Pancreas (tissue), 10 donors: ENCODE measurements at regions not wholly inside any gene's neighbourhood (a gene's known extent, or its start where the extent isn't known, plus 50 kb on each side); places are given as distances from the start of the nearest gene placed in this dataset.

Experiments
- ATAC-seq, 4 donors: fragments of 200-7000 bp; cut with Tn5 transposase; one replicate each; pipeline versions ENCODE4 v1.8.0 to v1.9.1; 2020; ENCODE audit warnings: mild to moderate bottlenecking in 4 of 4, moderate library complexity in 4 of 4
- DNase-seq, 6 donors: peaks; one replicate each; pipeline ENCODE4 v3.0.0-alpha.2; 2020
- FAIRE-seq: peaks from 2 replicates; lab custom pipeline; 2012; peaks lifted over from hg19 to GRCh38; lab: Jason Lieb, UNC
- H3K27ac ChIP-seq, 4 donors: fragments of 200-600 bp; sonication (generic); 1 replicate in 3 of 4; 2 replicates in 1 of 4; pipeline versions ENCODE4 v1.5.0 to v1.8.0; 2020
- H3K27me3 ChIP-seq, 4 donors: fragments of 200-600 bp; one replicate each; pipeline ENCODE4 v1.8.0; 2021
- H3K36me3 ChIP-seq, 3 donors: fragments of 200-600 bp; sonication (generic) in 1 of 3; one replicate each; pipeline versions ENCODE4 v1.5.0 to v1.8.0; 2020 to 2021
- H3K4me1 ChIP-seq, 3 donors: fragments of 200-600 bp; one replicate each; pipeline ENCODE4 v1.8.0; 2021
- H3K4me3 ChIP-seq, 4 donors: fragments of 200-600 bp; sonication (generic) in 2 of 4; one replicate each; pipeline versions ENCODE4 v1.5.0 to v1.8.0; 2020 to 2021
- H3K9me3 ChIP-seq, 4 donors: fragments of 200-600 bp; one replicate each; pipeline ENCODE4 v1.8.0; 2021
- WGBS, 2 donors: extraction: QIAGEN DNeasy Blood & Tissue Kit; methylation state at CpG; one replicate each; pipeline ENCODE4 v1.1.7; 2013; 5-methylcytosine and 5-hydroxymethylcytosine counted together
- intact Hi-C, 3 donors: fragments of 100-400 bp; cut with DNase I; formaldehyde crosslinking; loops; one replicate each; pipeline versions ENCODE4 v1.11.1 to v1.14.2; 2022
- TF ChIP-seq, protein P1 (sequence below), 4 donors: fragments of 200-600 bp; sonication (generic) in 3 of 4; IDR thresholded peaks; one replicate each; pipeline versions ENCODE4 v1.5.0 to v1.8.0; 2021; ENCODE audit warnings: antibody characterized with exemption in 4 of 4
- donor health status: healthy with polysubstance abuse.
- donor health status: DM: no; HTN: no; CAD: no; lungs with moderate emphysema.
- donor health status: DM: no; HTN: no; CAD: no.
- donor health status: control.
- donor health status: control.
- donor health status: Bipolar disorder and iron deficiency.
- donor health status: DM: yes; HTN: yes; CAD: no.
- donor health status: DM: no; HTN: no; CAD: no.
- donor health status: DM: no; HTN: no; CAD: no.
- donor health status: DM: yes; HTN: yes; CAD: no.

DNA sequence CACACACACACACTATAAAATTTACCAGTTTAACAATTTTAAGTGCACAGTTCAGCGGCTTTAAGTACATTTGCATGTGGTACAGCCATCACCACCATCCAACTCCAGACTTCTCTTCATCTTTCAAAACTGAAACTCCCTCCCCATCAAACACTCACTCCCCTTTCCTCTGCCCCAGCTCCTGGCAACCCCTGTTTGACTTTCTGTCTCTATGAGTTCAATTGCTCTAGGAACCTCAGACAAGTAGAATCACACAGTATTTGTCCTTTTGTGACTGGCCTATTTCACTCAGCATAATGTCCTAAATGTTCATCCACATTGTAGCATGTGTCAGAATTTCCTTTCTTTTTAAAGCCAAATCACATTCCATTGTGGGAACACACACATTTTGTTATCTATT, 302.8 kb upstream of the FOXQ1 start:
- Histone ChIP-seq H3K36me3 (no peaks in the 10 kb centered on the region), H3K27ac (no peak overlapping the region), H3K4me3 (no peak overlapping the region), H3K4me1 (no peaks in the 10 kb centered on the region), H3K27me3 (no peaks in the 10 kb centered on the region), H3K9me3 (no peaks in the 10 kb centered on the region)
- WGBS, 2 donors = 95 to 96% methylated on average over 1 of the region's 1 CpG
- no peak for DNase-seq
- no peak for FAIRE-seq
- intact Hi-C loops = no loop called here
- TF ChIP-seq, protein P1, sequence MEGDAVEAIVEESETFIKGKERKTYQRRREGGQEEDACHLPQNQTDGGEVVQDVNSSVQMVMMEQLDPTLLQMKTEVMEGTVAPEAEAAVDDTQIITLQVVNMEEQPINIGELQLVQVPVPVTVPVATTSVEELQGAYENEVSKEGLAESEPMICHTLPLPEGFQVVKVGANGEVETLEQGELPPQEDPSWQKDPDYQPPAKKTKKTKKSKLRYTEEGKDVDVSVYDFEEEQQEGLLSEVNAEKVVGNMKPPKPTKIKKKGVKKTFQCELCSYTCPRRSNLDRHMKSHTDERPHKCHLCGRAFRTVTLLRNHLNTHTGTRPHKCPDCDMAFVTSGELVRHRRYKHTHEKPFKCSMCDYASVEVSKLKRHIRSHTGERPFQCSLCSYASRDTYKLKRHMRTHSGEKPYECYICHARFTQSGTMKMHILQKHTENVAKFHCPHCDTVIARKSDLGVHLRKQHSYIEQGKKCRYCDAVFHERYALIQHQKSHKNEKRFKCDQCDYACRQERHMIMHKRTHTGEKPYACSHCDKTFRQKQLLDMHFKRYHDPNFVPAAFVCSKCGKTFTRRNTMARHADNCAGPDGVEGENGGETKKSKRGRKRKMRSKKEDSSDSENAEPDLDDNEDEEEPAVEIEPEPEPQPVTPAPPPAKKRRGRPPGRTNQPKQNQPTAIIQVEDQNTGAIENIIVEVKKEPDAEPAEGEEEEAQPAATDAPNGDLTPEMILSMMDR (IDR thresholded peaks at IDR 0.05) = no peak
- peak in 1 of 4 donors; percentile 61 for ATAC-seq

DNA sequence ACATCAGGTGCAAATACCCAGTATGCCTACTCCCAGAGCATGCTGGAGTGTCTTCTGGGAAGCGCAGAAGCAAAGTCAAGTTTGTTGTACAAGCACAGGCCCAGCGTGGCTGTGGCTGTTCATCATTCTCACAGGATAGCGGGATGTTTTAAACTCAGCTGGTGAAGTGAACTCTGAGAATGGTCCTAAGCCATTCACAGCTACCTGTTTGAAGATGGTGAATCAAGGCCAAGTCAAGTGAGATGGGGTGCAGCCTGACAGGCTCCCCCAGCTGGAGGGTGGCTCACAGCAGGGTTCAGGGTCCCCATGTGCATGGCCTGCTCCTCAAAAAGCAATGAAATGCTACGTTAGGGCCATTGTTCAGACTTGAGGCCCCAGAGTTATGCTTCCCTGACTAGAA, 304.7 kb upstream of the FOXQ1 start:
- no peaks in the 10 kb centered on the region for H3K9me3 ChIP-seq
- FAIRE-seq (no peak), ATAC-seq (no peak), DNase-seq (no peak)
- H3K4me3 ChIP-seq = no peak overlapping the region
- intact Hi-C loops = no loop called here
- H3K36me3 ChIP-seq = no peaks in the 10 kb centered on the region
- no peaks in the 10 kb centered on the region for H3K27me3 ChIP-seq
- TF ChIP-seq, protein P1 (IDR thresholded peaks at IDR 0.05) = no peak
- H3K4me1 ChIP-seq = no peaks in the 10 kb centered on the region
- WGBS, 2 donors = 70 to 89% methylated on average over 4 of the region's 4 CpGs
- no peak overlapping the region for H3K27ac ChIP-seq

DNA sequence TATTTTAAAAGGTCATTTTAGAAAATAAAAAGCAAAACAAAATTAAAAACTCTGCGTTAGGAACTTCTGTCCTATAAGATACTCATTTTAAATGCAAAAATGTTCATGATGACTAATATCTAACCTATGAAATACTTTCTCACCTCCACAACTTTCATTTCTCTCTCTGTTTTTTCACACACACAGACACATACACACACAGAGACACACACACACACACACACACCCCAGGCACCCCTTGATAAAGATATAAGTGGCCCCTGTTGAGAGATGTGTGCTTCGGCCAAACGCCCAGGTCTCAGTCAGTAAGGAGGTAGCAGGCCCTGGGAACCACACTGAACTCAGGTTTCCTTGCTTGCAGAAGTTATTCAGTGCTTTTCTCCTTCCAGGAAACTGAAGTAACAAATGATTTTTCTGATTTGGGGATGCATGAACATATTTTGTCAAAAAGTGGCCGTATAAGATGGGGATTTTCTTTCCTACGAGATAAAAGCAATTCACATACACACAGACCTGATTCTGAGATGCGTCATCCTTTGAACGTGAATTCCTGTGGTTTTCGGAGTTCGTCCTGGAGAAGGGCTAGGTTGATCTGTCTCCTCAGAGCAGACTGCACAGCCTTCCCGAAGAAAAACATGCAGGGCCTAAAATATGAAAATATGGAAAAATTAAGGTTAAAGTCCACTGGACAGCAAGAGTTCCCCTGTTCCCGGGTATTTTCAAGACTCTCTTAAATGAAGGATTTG, 306.8 kb upstream of the FOXQ1 start:
- 85 to 89% methylated on average over 11 of the region's 11 CpGs for WGBS, 2 donors
- intact Hi-C loops = no loop called here
- Histone ChIP-seq H3K27ac (no peak overlapping the region), H3K4me1 (no peaks in the 10 kb centered on the region), H3K4me3 (no peak overlapping the region), H3K9me3 (no peaks in the 10 kb centered on the region), H3K27me3 (no peaks in the 10 kb centered on the region), H3K36me3 (no peaks in the 10 kb centered on the region)
- no peak for DNase-seq
- ATAC-seq = no peak
- TF ChIP-seq, protein P1 (IDR thresholded peaks at IDR 0.05) = no peak
- no peak for FAIRE-seq

DNA sequence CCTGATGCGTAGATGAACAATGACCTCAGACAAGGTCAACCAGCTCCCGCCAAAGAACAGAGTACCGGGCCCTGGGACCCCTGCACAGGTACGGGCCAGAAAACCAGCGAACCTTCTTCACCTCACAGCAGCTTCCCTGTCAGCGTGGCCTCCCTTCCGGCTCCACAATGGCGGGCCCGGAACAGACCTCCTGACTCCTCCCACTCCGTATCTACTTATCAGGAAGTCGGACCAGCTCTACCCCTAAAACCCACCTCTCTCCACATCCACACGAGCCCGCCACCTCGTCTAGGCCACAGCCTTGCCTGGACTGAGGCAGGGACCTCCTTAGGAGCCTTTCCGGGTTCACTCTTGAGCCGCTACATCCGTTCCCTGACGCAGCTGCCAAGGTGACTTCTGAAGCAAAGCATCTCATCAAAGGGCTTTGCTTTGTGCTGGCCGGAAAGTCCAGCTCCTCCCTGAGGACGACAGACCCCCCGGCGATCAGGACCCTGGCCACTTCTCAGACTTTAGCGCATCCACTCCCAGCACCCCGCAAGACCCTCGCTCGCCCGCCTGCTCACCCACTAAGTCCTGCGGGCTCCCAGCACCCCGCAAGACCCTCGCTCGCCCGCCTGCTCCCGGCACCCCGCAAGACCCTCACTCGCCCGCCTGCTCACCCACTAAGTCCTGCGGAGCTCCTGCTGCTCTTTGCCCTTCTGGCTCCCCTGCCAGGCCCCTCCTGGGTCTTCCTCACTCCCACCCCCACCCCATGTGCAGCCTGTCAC, 308.3 kb upstream of the FOXQ1 start:
- DNase-seq (peak in 1 of 6 donors; percentile 40), ATAC-seq (no peak), FAIRE-seq (no peak)
- TF ChIP-seq, protein P1 (IDR thresholded peaks at IDR 0.05) = no peak
- 94 to 96% methylated on average over 37 of the region's 37 CpGs for WGBS, 2 donors
- Histone ChIP-seq H3K27me3 (no peaks in the 10 kb centered on the region), H3K4me3 (no peak overlapping the region), H3K27ac (no peak overlapping the region), H3K4me1 (no peaks in the 10 kb centered on the region), H3K9me3 (no peaks in the 10 kb centered on the region), H3K36me3 (no peaks in the 10 kb centered on the region)
- intact Hi-C loops = no loop called here

DNA sequence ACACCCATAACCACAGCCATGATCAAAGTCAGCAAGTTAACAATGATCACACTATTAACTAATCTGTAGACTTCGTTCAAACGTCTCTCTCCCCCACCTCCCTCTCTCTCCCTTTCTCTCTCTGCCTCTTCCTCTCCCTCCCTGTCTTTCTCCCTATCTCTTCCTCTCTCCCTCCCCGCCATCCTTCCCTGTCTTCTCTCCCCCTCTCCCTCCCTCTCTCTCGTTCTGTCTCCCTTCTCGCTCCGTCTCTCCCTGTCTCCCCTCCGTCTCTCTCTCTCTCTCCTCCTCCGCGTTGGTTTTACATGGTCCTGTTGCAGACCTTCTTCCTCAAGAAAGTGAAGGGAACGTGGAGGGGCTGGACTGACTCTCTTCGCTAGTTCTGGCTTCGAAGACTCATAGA, 308.9 kb upstream of the FOXQ1 start:
- ATAC-seq = no peak
- H3K27me3 ChIP-seq = no peaks in the 10 kb centered on the region
- TF ChIP-seq, protein P1 (IDR thresholded peaks at IDR 0.05) = no peak
- WGBS, 2 donors = 83 to 84% methylated on average over 12 of the region's 12 CpGs
- DNase-seq = no peak
- H3K36me3 ChIP-seq = no peaks in the 10 kb centered on the region
- no peak for FAIRE-seq
- intact Hi-C loops = no loop called here
- H3K4me3 ChIP-seq = no peak overlapping the region
- H3K27ac ChIP-seq = no peak overlapping the region
- H3K9me3 ChIP-seq = no peaks in the 10 kb centered on the region
- H3K4me1 ChIP-seq = no peaks in the 10 kb centered on the region
